Amygdala (tissue), 56 donors: ENCODE measurements at regions not wholly inside any gene's neighbourhood (a gene's known extent, or its start where the extent isn't known, plus 50 kb on each side); places are given as distances from the start of the nearest gene placed in this dataset.
A peak's percentile ranks its signal among the peaks of the same experiment; 100 is the strongest.

Experiments used
- DNase-seq, 56 donors: peaks; one replicate each; lab custom pipeline; 2025; lab: John Stamatoyannopoulos, UW

- DNase-seq = no peak
These were observed 221.7 kb downstream of the SOX11 start for GRCh38 chr2:5913711-5914395.

DNA sequence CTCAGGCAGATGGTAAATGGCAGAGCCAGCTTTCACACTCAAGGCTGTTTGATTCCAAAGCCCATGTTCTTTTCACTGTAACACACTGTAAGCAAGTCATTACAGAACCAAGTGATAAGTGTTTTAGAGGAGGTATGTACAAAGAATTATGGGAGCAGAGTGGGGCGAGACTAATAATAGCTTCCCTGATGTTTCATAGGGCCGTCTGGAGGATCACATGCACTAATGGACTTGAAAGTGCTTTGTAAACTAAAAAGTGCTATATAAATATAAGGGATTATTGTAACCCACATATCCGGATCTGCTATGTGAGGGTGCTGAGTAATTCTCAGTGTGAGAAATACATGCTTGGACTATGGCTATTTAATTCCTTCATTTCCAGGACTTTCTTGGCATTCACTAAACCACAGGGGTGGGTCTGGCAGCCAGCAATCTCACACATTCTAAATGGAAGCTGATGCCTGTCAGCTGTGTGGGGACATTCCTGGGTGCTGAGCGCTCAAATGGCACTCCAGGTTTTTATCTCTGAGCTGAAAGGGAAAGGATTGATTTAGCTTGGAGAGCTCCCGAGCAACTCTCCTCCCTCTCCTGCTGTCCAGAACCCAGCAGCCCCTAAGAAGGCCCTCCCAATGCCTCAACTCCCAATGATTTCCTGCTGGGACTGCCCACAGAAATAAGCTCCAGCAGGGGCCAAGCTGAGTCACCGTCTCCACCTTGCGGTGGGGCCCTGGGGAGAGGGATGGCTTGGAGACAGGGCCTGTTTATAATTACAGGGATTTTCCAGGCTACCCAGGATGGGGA, 222.8 kb downstream of the SOX11 start:
- no peak for DNase-seq

DNA sequence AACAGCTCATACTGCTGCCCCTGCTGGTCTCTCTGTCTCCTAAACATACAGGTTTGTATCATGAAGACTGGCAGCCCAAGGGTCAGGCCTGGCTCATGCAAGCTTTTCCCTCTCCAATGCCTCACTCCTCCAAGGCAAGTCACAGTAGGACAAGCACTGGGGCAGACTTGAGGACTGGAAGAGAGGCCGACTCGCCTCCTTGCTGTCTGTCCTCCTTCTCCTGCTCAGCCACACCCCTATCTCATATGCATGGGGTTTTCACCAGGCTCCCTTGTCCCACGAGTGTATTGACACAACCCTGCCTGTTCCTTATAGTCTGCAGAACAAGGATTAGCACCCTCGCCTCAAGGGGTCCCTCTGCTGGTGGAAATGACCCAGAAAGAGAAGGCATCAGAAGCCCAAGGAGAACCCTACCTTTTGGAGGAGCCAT, 223.7 kb downstream of the SOX11 start:
- DNase-seq = peak in 1 of 56 donors; percentile 37

DNA sequence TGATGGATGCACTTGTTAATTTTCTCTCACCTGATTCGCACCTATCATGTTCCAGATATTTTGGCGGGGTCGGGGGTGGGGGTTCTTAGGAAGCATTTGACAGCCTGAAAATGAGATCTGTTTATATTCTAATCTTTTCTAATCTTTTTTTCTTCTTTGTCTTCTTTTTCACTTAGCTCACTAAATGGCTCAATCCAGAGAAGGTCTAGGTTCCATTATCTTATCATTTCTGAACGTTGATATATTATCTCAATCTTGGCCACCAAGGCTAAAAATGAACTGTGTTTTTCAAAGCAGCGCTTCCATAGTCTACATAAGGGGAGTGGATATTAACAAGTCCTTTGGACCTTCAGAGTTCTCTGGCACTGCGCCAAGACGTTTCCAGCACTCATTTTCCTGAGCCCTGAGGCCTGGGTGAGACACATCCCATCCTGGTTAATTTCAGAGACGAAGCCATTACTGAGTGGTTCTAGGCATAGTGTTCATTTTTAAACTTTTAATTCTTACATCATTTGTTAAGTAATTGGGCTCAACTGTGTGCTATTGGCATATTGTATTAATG, 229.0 kb downstream of the SOX11 start:
- no peak for DNase-seq

DNA sequence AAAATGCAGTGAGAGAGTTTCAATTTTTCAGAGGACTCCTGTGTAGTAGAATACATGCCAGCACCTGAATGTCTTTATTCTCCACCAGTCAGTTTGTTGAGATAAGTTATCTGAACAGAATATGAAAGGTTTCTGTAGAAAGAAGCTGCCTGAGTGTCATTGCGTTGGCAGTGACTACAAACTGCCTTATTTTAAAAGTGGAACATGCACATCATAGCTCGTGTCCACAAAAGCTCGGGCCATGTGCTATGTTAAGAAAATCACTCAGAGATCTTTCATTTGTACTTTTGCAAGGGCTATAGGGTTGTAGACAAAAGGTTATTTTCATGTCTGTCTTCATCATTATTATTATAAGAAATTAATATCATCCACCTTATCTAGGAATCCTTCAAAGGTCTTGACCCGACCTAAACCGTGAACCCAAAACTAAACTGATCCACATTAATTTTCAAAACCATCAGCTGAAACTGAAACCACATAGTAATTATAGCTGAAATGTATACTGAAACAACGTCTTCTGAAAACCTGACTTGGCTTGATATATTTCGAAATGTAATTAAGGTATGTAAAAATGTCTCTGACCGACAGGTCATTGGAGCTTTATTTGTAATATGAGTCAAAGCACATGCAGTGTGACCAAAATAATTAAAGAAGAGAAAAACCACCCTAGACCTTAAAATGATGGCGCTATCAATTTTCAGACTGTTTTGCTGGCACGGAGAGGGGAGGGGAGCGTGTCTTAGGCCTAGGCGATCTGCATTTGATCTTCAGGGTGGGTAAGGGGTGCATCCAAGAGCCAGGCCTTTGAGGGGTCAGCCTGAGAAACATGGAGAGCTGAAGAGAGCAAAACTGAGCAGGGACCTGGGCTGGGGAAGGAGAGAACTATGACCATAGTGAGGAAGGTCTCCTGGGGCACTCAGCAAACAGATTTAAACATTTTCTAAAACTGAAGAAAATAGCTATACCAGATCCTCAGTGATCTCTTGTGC, 232.1 kb downstream of the SOX11 start:
- DNase-seq = no peak

DNA sequence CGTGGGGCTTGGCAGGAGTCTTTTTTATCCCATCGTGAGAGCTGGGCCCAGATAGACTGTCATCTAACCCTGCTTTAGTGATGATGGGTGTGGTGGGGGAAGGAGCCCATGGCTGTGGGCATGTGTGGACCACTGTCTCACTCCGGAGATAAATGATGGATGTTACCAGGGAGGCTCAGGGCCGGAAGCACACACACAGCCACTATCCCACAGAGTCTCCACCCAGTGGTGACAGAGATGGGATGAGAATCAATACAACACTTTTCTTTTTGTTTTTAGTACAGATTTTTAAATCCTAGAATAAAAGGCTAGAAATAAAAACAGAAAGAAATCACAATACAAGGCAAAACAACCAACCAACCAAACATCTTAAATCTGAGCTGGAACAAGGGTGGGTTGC, 233.4 kb downstream of the SOX11 start:
- peak in 1 of 56 donors; percentile 17 for DNase-seq

- peak in 6 of 56 donors; percentile 12 to 60 (median 28) for DNase-seq
These were observed 234.8 kb downstream of the SOX11 start for GRCh38 chr2:5926871-5927512.

DNA sequence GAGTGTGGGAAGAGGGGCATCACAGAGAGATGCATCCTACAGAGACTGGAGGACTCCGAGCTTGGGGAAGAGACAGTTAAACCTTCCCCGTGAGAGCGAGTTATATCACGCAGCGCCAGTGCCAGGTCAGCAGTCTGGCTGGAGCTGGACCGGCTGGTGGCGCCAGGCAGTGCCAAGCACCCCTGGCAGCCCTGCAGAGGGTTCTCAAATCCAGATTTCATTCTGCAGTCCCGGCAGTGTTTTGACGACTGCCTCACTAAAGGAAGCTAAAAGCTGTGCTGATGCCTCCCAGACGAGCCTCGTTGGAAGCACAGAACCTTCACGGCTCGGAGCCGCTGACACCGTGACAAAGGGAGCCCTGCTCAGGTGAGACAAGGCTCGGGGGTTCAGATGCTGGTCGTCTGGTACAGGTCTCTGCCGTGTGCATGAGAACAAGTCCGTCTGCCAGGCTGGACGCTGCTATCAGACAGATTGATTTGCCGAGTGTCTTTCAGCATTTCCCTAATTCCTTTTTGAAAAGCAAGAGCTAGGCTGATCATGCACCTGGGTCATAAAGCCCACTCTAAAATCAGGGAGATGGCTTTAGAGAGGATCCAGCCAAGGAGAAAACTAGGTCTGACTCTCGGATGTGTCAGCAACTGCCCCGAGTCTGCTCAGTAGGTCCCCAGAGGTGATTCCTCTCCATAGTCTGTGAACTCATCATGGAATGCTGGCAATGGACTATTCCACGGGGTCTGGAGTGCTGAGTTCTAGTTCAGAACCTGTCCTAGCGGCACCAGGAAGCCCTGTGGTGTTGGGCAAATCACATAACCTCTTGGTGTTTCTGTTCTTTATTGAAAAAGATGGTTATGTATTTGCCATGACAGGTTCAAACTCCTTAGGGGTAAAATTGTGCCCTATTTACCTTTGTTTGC, 240.6 kb downstream of the SOX11 start:
- peak; percentile 17 to 90 (median 74) for DNase-seq

DNA sequence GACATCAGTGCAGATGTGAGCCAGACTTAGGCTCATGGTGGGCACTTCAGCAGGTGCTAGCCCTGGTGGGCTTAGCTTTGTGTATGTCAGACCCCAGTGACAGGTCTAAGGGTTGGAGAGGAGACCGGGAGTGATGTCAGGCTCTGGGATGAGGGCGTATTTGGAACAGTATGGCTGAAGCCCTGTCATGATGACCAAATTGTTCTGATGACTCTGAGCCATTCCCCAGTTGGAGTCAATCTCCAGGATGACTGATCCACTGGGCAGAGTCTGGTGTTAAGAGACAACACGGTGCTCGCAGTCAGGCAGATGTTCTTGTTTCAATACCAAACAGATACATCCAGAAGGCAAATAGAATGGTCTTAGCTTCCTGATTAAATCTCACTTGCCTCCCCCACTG, 241.5 kb downstream of the SOX11 start:
- peak in 10 of 56 donors; percentile 17 to 62 (median 34) for DNase-seq

GRCh38 chr2:5937321-5937720, 245.1 kb downstream of the SOX11 start:
- no peak for DNase-seq

GRCh38 chr2:5937851-5938565, 245.8 kb downstream of the SOX11 start:
- DNase-seq = no peak

DNA sequence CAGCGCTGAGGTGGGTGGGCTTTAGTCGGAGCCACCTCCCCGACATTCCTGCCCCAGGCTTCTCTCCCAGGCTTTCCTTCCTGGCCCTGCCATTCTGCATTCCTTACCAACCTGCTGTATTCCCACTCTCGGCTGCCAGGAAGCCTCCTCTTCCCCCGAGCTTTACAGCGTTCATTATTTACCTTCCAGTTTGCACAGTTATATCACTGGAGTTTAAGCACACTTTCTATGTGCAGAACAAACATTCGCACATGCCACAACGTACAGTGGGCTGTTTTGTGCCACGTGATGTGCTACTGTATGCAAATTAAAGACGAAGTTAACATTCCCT, 246.3 kb downstream of the SOX11 start:
- no peak for DNase-seq

DNA sequence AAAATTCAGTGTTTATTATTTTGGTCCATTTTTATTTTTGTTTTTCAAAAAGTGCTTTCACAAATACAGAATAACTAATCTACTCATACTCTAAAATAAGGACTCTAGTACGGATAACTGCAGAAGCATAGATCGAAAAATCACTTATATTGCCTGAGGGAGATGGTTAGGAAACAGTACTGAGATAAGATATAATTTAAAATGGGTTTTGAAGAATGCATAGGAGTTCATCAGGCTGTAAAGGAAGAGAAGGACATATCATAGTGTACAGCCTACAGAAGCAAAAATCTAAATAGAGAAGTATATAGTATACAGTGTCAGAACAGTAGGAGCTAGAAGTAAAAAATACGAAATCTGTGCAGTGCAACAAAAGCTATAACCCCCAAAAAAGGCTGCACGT, 247.4 kb downstream of the SOX11 start:
- no peak for DNase-seq

DNA sequence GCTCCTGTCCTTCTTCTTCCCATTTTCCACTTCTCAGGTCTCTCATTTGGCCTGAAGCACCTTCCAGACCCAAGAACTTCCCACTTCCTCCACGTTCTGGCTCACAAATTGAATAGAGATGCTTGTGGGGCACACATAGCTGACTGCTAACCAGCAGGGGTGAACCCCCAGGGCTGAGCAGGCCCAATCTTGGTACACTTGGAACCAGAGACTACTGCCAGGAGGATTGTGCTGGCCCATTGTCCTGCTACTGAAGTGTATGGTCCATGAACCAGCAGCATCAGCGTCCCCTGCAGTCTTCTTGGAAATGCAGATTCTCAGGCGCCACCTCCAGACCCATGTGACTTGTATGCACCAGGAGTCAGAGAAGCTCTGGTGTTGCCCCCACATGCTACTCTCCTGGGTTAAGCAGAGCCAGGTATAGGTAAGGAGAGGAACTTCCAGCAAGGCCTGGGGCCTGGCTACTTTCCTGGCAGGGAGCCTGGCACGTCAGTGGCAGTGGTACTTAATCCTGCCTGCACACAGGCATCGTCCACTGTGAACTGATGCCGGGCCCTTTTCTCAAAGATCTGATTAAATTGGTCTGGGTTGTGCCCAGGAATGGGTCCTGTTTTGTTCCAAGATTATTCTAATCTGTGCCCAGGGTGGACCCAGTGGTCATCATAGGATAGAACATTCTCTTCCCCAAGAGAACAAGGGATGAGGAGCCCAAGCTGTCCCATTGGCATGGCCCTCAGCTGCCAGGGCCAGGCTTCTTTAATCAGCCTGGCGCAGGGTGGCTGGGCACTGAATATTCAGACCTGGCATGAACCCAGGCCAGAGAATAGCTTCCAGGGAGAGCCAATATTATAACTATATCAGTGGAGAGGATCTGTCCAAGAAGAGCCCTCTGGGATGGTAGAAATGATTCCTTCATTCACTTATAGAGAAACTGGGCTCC, 248.7 kb downstream of the SOX11 start:
- no peak for DNase-seq

GRCh38 chr2:5942204-5942603, 250.0 kb downstream of the SOX11 start:
- no peak for DNase-seq

DNA sequence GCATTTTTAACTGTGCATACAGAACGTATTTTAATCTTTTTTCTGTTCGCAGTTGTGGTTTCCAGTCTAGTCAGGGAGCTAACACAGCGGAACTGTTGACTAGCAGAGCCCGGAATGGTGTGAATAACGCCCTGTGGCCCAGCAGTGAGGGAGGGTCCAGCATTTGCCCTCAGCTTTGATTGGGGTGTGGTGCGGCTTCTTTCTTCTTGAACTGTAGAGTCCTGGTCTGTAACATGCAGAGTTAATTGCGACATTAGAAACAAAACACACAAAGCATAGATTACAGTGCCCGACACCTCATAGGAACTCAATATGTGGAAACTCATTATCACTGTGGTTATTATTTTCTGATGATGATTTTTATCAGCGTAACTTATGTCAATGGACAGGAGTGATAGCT, 253.6 kb downstream of the SOX11 start:
- no peak for DNase-seq
